22Rv1 (cell line): ENCODE measurements at regions not wholly inside any gene's neighbourhood (a gene's known extent, or its start where the extent isn't known, plus 50 kb on each side); places are given as distances from the start of the nearest gene placed in this dataset.

Experiments used
- H3K27ac ChIP-seq: fragments of 450-650 bp; 2 replicates; pipeline ENCODE4 v1.5.1; 2017
- CTCF ChIP-seq: fragments of 450-650 bp; IDR thresholded peaks from 2 replicates; pipeline ENCODE4 v1.5.1; 2017; ENCODE audit warnings: mild to moderate bottlenecking
- ZFX ChIP-seq: fragments of 450-650 bp; IDR thresholded peaks from 2 replicates; pipeline ENCODE4 v1.6.1; 2017; ENCODE audit warnings: antibody characterized with exemption, borderline replicate concordance

DNA sequence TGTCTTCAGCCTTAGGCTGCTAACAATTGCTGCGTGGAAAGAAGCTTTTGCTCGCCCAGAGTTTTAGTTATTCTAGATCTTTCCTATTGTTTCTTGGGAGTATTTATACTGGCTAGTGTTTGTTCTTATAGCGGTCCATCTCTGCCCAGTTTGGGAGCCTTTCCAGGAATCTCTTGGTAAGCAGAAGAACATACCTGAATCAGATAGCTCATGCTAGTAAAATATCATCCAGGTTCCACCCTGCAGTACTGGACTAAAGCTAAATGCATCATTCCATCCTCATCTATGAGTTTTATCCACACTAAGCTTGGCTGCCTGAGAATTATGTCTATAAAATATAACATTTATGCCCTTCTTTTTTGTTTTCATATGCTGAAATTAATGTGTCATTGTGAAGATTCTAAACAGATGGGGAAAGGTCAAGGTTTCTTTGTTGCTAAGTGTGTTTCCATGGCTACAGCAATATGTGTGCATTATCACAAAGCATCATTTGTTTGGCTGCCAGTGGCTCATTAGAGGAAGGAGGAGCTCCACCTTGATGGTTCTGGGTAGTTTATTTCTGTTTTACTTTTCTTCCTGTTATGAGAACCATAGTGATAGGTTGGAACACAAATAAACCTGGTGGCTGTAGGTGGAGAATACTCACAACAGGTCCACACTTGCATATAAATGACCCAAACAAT lies 182.8 kb downstream of the PIK3C3 start:
- no peak overlapping the region for H3K27ac ChIP-seq
- TF ChIP-seq ZFX (no peak), CTCF (no peak)

DNA sequence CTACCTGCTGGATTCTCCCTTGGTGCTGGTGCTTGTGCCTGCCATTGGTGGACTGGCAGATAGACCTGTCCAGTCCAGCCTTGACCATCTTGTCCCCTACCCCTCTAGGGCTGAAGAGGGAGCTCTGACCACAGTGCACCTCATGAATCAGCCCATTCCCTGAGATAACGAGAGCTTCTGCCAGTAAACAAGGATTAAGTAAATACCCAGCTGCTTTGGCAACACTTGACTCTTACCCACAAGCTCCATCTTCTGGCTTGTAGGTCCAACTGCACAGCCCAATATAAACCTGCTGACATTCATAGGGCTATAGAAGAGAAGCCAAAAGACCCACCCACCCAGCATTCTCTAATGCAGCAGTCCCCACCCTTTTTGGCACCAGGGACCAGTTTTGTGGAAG lies 186.4 kb downstream of the PIK3C3 start:
- TF ChIP-seq CTCF = no peak
- TF ChIP-seq ZFX = no peak

GRCh38 chr18:42155024-42155423 lies 200.0 kb downstream of the PIK3C3 start:
- no peak for TF ChIP-seq ZFX
- no peak for TF ChIP-seq CTCF

More for the DNA sequence above, 186.4 kb downstream of the PIK3C3 start:
- no peak overlapping the region for H3K27ac ChIP-seq

DNA sequence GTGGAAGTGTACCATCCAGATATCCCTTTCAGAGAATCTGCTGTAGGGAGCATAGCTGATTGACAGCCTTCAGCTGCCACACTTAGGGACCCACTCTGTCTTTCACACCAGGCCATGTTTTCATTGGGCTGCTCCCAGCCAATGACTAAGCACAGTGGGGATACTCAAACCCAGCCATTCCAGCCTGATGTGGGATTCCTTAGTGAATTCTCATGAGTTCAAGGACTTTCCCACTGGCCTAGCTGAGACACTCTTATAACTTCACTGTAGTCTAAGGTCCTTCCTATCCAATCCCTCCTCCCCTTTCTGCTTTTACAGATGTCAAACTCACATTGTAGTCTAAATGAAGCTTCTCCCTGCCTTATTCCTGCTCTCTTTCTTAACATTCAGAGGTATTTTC lies 201.2 kb downstream of the PIK3C3 start:
- H3K27ac ChIP-seq = no peak overlapping the region
- no peak for TF ChIP-seq ZFX

More at GRCh38 chr18:42155024-42155423, 200.0 kb downstream of the PIK3C3 start:
- no peak overlapping the region for H3K27ac ChIP-seq

DNA sequence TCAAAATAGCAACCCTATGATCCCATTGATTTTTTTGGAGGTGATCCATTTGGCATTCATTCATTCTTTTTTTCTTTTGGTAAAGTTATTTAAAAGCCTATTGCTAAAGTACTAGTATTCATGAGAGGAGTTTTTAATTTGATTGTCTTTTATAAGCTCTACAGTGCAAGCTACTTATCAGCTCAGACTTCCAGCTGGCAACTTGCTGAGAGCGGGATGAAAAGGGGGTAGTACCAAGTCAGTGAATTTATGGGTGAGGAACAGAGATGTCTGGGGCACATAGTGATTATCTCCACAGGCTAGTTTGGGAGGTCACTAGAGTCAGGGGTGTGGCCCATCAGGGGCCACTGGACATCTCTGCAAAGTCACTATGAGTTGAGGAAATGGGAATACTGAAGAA lies 202.4 kb downstream of the PIK3C3 start:
- TF ChIP-seq CTCF (no peak), ZFX (no peak)
- no peak overlapping the region for H3K27ac ChIP-seq

GRCh38 chr18:42157878-42158277 lies 202.8 kb downstream of the PIK3C3 start:
- no peak for TF ChIP-seq ZFX
- TF ChIP-seq CTCF = no peak

DNA sequence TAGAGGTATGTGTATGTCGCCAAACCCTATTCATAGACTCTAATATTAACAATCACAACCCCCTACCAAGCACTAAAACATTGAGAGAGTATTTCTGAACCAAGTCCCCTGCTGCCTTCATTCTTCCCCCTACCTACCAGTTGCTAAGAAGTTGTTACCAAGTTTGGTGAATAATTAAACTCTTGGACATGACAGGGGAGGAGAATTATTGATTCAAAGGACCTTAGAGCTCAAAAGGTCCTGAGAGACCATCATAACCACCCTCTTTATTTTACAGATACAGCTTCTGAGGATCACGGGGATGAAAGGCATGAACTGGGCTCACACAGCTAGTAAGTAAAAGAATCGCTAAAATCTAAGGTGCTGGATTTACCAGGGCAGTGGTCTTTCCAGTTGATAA lies 204.1 kb downstream of the PIK3C3 start:
- no peak overlapping the region for H3K27ac ChIP-seq
- no peak for TF ChIP-seq ZFX
- TF ChIP-seq CTCF = no peak

More at GRCh38 chr18:42157878-42158277, 202.8 kb downstream of the PIK3C3 start:
- no peak overlapping the region for H3K27ac ChIP-seq

DNA sequence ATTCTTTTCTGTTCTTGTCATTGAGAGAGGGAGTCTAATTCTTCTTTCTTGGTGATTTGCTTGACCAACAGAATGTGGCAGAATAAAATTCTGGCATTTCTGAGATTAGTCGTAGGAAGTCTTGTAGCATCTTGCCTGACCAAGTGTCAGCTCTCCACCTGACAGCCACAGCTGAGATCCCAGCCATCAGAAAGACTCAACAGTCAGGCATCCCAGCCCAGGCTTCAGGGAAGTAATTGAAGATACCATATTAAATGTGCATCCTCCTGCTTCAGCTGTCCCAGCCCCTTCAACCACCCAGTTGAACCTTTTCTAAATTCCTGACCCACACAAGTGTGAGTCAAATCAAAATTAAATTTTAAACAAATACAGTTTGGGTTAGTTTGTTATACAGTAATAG lies 208.3 kb downstream of the PIK3C3 start:
- TF ChIP-seq CTCF (no peak), ZFX (no peak)
- H3K27ac ChIP-seq = no peak overlapping the region
